ENCODE measurements at regions not wholly inside any gene's neighbourhood (a gene's known extent, or its start where the extent isn't known, plus 50 kb on each side); places are given as distances from the start of the nearest gene placed in this dataset.

GRCh38 chr11:33944693-33945424 lies 53.0 kb upstream of the LMO2 start (continued):
- no peak for TF ChIP-seq MXD1 (CRISPR knock-in tag; IDR thresholded peaks at IDR 0.05; ENCODE audit: borderline replicate concordance, poor library complexity, severe bottlenecking)
- no peak for TF ChIP-seq POLR2A (conservative IDR thresholded peaks at IDR 0.05)
- peak; percentile 88 for TF ChIP-seq ATF7 (IDR thresholded peaks at IDR 0.05)
- no peak; the same call in 1 of the 2 replicates for TF ChIP-seq ZNF445 (CRISPR knock-in tag; IDR thresholded peaks at IDR 0.05; ENCODE audit: low read depth)
- peak; percentile 90 for TF ChIP-seq FOSL1 (tag; conservative IDR thresholded peaks at IDR 0.05)
- no peak for TF ChIP-seq ZNF785 (CRISPR knock-in tag; IDR thresholded peaks at IDR 0.05)
- no peak for TF ChIP-seq KAT7 (CRISPR knock-in tag; IDR thresholded peaks at IDR 0.05; ENCODE audit: borderline replicate concordance)
- TF ChIP-seq TAF1 (IDR thresholded peaks at IDR 0.05; ENCODE audit: control insufficient read depth, extremely low read depth, insufficient read depth, low read length, severe bottlenecking): peak; percentile 64
- no peak for TF ChIP-seq SIX5 (IDR thresholded peaks at IDR 0.05; ENCODE audit: borderline replicate concordance in 1 of 2, insufficient read depth in 1 of 2, low read depth in 1 of 2, low read length in 2 of 2)
- no peak for TF ChIP-seq ZNF551 (CRISPR knock-in tag; IDR thresholded peaks at IDR 0.05)
- 0 out of 2 replicates have a peak, but pooled peaks have one; percentile 27 for TF ChIP-seq ZNF232 (CRISPR knock-in tag; IDR thresholded peaks at IDR 0.05)
- TF ChIP-seq ZNF668 (CRISPR knock-in tag; IDR thresholded peaks at IDR 0.05): peak; percentile 73; the same call in 1 of the 2 replicates
- peak; percentile 97 to 99 for TF ChIP-seq ARNT (IDR thresholded peaks at IDR 0.05)
- no peak for TF ChIP-seq ZNF143 (CRISPR knock-in tag; IDR thresholded peaks at IDR 0.05)
- peak; percentile 67; the same call in 1 of the 2 replicates for TF ChIP-seq DDX20 (tag; IDR thresholded peaks at IDR 0.05; ENCODE audit: low read depth)
- no peak for TF ChIP-seq ZNF561 (CRISPR knock-in tag; conservative IDR thresholded peaks at IDR 0.05)
- peak; percentile 98 for TF ChIP-seq SMARCB1 (IDR thresholded peaks at IDR 0.05; ENCODE audit: insufficient read length, low read depth)
- TF ChIP-seq ZBTB26 (CRISPR knock-in tag; IDR thresholded peaks at IDR 0.05): no peak
- peak; percentile 100 for TF ChIP-seq ARID1B (IDR thresholded peaks at IDR 0.05)
- peak; percentile 94 for TF ChIP-seq MTA3 (IDR thresholded peaks at IDR 0.05; ENCODE audit: borderline replicate concordance)
- peak; percentile 89 for TF ChIP-seq ETV1 (tag; conservative IDR thresholded peaks at IDR 0.05; ENCODE audit: low read depth)
- TF ChIP-seq NCOA2 (IDR thresholded peaks at IDR 0.05; ENCODE audit: partially characterized antibody in 2 of 2): peak; percentile 92
- TF ChIP-seq GATA2 (CRISPR knock-in tag; IDR thresholded peaks at IDR 0.05): peak; percentile 100
- no peak for TF ChIP-seq ZNF77 (CRISPR knock-in tag; IDR thresholded peaks at IDR 0.05)
- TF ChIP-seq TRIM28 (IDR thresholded peaks at IDR 0.05): peak; percentile 83; the same call in 1 of the 2 replicates
- peak; percentile 100 for TF ChIP-seq MTA2 (IDR thresholded peaks at IDR 0.05; ENCODE audit: low read depth)
- no peak for TF ChIP-seq SP2 (IDR thresholded peaks at IDR 0.05; ENCODE audit: extremely low read depth, low read depth, low read length, poor library complexity, severe bottlenecking)
- peak; percentile 42; the same call in 1 of the 2 replicates for TF ChIP-seq CREB3L1 (IDR thresholded peaks at IDR 0.05; ENCODE audit: borderline replicate concordance, low read depth)

Data from K562 (cell line).